Mucosa of rectum (tissue), 2 donors: ENCODE measurements at regions not wholly inside any gene's neighbourhood (a gene's known extent, or its start where the extent isn't known, plus 50 kb on each side); places are given as distances from the start of the nearest gene placed in this dataset.

Source experiments
- H3K27ac ChIP-seq, 2 donors: one replicate each; pipeline ENCODE4 v1.7.0; 2013; ENCODE audit warnings: inconsistent platforms in 2 of 2, low read depth in 2 of 2, low read length in 2 of 2
- H3K27me3 ChIP-seq, 2 donors: one replicate each; pipeline ENCODE4 v1.7.0; 2013; ENCODE audit warnings: low read length in 2 of 2; ENCODE audit not compliant: control insufficient read depth in 2 of 2, insufficient read depth in 2 of 2
- H3K36me3 ChIP-seq, 2 donors: one replicate each; pipeline ENCODE4 v1.7.0; 2013; ENCODE audit warnings: low read length in 2 of 2; ENCODE audit not compliant: control insufficient read depth in 2 of 2, insufficient read depth in 2 of 2
- H3K4me1 ChIP-seq, 2 donors: one replicate each; pipeline ENCODE4 v1.7.0; 2013; ENCODE audit warnings: low read length in 2 of 2, mild to moderate bottlenecking in 1 of 2; ENCODE audit not compliant: control insufficient read depth in 2 of 2, insufficient read depth in 2 of 2
- H3K4me3 ChIP-seq, 2 donors: one replicate each; pipeline ENCODE4 v1.7.0; 2013; ENCODE audit warnings: low read length in 2 of 2
- H3K9ac ChIP-seq, 2 donors: one replicate each; pipeline ENCODE4 v1.7.0; 2013; ENCODE audit warnings: low read length in 2 of 2, low read depth in 1 of 2, mild to moderate bottlenecking in 1 of 2
- H3K9me3 ChIP-seq, 2 donors: one replicate each; pipeline ENCODE4 v1.7.0; 2013; ENCODE audit warnings: low read length in 2 of 2; ENCODE audit not compliant: control insufficient read depth in 2 of 2
- donor health status: healthy.
- donor health status: Normal muscosa, but diverticular disease.

DNA sequence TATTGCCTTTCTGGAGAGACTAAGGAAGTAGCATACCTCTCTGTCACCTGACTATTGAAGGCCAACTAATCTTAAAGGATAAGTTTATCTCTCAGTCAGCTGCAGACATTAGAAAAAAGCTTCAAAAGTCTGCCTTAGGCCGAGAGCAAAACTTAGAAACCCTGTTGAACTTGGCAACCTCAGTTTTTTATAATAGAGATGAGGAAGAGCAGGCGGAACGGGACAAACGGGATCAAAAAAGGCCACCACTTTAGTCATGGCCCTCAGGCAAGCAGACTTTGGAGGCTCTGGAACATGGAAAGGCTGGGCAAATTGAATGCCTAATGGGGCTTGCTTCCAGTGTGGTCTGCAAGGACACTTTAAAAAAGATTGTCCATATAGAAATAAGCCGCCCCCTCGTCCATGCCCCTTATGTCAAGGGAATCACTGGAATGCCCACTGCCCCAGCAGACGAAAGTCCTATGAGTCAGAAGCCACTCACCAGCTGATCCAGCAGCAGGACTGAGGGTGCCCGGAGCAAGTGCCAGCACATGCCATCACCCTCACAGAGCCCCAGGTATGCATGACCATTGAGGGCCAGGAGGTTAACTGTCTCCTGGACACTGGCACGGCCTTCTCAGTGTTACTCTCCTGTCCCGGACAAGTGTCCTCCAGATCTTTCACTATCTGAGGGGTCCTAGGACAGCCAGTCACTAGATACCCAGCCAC is 61.5 kb upstream of the FAM98A start:
- Histone ChIP-seq H3K9ac (no peak overlapping the region), H3K9me3 (peaks cover 0 to 4% of the 10 kb centered on the region in 2 donors), H3K27ac (no peak overlapping the region), H3K27me3 (no peaks in the 10 kb centered on the region), H3K4me3 (no peak overlapping the region), H3K4me1 (no peaks in the 10 kb centered on the region), H3K36me3 (no peaks in the 10 kb centered on the region)

DNA sequence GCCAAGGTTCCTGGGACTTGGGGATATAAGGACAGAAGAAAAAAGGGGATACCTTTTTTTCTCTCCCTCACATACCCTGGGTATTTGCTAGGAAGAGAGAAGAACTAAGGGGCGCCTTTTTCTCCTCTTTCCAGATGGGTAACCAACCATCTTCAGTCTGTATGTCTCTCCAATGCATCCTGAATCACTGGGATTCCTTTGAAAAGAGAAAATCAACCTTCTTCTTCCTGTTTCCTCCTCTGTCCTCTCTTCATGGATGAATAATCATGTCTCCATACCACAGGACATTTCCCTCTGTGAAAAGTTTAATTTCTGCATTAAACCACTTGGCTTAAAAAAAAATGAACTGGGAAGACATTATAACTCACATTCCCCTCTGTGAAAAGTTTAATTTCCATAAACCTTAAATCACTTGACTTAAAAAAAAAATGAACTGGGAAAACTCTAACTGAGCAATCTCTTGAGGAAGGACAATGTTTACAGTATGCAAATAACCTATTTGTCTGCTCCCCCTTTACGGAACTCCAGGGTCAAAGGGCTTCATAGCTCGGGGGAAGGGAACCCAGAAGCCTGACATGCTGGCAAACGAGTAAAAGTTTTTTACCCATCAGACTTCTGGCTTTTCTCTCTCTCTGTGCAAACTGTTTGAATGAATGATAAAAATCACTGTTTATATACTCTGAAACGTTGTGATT is 56.7 kb upstream of the FAM98A start:
- Histone ChIP-seq H3K9ac (no peak overlapping the region), H3K4me1 (no peaks in the 10 kb centered on the region), H3K36me3 (no peaks in the 10 kb centered on the region), H3K27ac (no peak overlapping the region), H3K9me3 (peaks cover 0 to 4% of the 10 kb centered on the region in 2 donors), H3K27me3 (no peaks in the 10 kb centered on the region), H3K4me3 (no peak overlapping the region)

DNA sequence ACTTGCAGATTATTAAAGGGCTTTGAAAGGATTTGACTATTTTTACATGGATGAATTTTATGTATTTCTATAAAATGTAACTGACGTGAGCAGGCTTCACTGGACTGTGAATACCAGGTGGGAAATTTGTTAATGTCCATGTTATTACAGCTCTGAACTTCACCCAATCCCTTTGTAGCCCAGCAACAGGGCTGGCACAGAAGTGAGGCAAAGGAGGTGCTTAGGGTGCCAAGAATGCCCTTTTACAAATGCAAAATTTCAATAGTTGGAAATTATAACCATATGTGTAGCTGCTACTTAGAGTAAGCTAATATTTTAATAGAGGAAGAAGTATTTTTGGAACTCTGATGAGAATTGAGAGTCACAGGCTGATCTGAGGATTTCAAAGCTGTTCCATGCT is 53.7 kb upstream of the FAM98A start:
- H3K27ac ChIP-seq: no peak overlapping the region
- H3K36me3 ChIP-seq: no peaks in the 10 kb centered on the region
- H3K4me3 ChIP-seq: no peak overlapping the region
- H3K9me3 ChIP-seq: peaks cover 0 to 4% of the 10 kb centered on the region in 2 donors
- no peaks in the 10 kb centered on the region for H3K4me1 ChIP-seq
- H3K9ac ChIP-seq: no peak overlapping the region
- no peaks in the 10 kb centered on the region for H3K27me3 ChIP-seq

DNA sequence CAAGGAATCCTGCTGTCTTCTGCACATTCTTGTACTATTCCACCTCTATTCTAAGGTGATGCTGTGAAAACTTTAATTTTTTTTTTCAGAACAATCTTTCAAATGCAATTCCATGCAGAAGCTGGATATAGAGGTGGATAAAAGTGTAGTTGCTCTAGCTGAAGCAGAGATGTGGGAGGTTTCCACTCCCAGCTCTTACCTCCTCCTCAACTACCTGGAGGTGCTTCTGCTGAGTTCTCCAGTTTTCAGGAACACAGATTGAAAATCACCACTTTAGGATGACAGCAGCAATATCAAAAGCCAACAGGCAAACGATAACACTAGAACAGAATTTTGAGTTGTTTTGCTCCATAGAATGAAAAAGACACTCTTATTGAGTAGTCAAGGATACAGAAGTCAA is 51.1 kb upstream of the FAM98A start:
- H3K36me3 ChIP-seq: no peaks in the 10 kb centered on the region
- no peak overlapping the region for H3K27ac ChIP-seq
- H3K27me3 ChIP-seq: no peaks in the 10 kb centered on the region
- H3K9me3 ChIP-seq: no peaks in the 10 kb centered on the region
- no peaks in the 10 kb centered on the region for H3K4me1 ChIP-seq
- H3K9ac ChIP-seq: no peak overlapping the region
- H3K4me3 ChIP-seq: no peak overlapping the region
